ENCODE measurements at regions not wholly inside any gene's neighbourhood (a gene's known extent, or its start where the extent isn't known, plus 50 kb on each side); places are given as distances from the start of the nearest gene placed in this dataset.

DNA sequence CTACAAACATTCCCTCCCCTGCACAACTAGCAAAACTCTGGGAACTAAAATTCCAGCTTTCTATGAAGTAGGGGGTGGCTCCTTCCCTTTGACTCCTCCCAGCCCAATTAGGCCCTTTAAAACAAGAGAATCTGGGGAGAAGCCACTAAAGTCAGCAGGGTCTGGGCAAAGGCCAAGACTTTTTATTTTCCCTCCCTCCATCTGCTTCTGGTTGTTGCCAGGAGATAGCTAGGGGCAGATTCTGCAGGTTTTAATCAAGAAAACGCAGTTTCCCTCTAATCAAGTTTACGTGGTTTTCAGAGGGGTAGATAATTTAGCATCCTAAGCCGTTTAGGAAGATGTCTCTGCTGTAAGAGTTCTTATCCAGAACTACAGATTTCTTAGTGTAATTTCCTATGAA lies 114.5 kb upstream of the CDH6 start:
- TF ChIP-seq, protein P1, sequence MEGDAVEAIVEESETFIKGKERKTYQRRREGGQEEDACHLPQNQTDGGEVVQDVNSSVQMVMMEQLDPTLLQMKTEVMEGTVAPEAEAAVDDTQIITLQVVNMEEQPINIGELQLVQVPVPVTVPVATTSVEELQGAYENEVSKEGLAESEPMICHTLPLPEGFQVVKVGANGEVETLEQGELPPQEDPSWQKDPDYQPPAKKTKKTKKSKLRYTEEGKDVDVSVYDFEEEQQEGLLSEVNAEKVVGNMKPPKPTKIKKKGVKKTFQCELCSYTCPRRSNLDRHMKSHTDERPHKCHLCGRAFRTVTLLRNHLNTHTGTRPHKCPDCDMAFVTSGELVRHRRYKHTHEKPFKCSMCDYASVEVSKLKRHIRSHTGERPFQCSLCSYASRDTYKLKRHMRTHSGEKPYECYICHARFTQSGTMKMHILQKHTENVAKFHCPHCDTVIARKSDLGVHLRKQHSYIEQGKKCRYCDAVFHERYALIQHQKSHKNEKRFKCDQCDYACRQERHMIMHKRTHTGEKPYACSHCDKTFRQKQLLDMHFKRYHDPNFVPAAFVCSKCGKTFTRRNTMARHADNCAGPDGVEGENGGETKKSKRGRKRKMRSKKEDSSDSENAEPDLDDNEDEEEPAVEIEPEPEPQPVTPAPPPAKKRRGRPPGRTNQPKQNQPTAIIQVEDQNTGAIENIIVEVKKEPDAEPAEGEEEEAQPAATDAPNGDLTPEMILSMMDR (IDR thresholded peaks at IDR 0.05) = no peak
- no peak for TF ChIP-seq POLR2A (IDR thresholded peaks at IDR 0.05)

Measured in Peyer's patch (tissue), 4 donors.